ENCODE measurements at regions not wholly inside any gene's neighbourhood (a gene's known extent, or its start where the extent isn't known, plus 50 kb on each side); places are given as distances from the start of the nearest gene placed in this dataset.
"Not testable (repeated sequence)": the region's sequence is repeated elsewhere in the genome, so short reads cannot be mapped to it uniquely, and the experiment has no call there.

- no peaks in the 10 kb centered on the region for H3K36me3 ChIP-seq
- H3K27ac ChIP-seq = no peak overlapping the region
- TF ChIP-seq CTCF (IDR thresholded peaks at IDR 0.05) (no peak), POLR2A (IDR thresholded peaks at IDR 0.05) (no peak), POLR2AphosphoS5 (IDR thresholded peaks at IDR 0.05; ENCODE audit: insufficient read depth in 1 of 2, low read depth in 1 of 2) (no peak)
- H3K9me3 ChIP-seq = no peaks in the 10 kb centered on the region
- no peak for DNase-seq (ENCODE audit: extremely low spot score in 2 of 2)
- no peak overlapping the region for H3K4me3 ChIP-seq
- H3K27me3 ChIP-seq = no peaks in the 10 kb centered on the region
- intact Hi-C loops (cut with DNase I) = no loop called here
- H3K4me1 ChIP-seq = no peaks in the 10 kb centered on the region
Measured at GRCh38 chr21:28579986-28580550, 412.6 kb downstream of the LTN1 start.

GRCh38 chr21:28568692-28569091 lies 424.0 kb downstream of the LTN1 start:
- H3K4me3 ChIP-seq = no peak overlapping the region
- intact Hi-C loops (cut with DNase I) = no loop called here
- no peaks in the 10 kb centered on the region for H3K27me3 ChIP-seq

GRCh38 chr21:28563933-28564332 lies 428.7 kb downstream of the LTN1 start:
- H3K9me3 ChIP-seq; intact Hi-C loops (cut with DNase I); H3K4me3 ChIP-seq; H3K27me3 ChIP-seq; H3K27ac ChIP-seq; DNase-seq (ENCODE audit: extremely low spot score in 2 of 2); H3K36me3 ChIP-seq; H3K4me1 ChIP-seq: not testable (repeated sequence)

More at GRCh38 chr21:28568692-28569091, 424.0 kb downstream of the LTN1 start:
- no peaks in the 10 kb centered on the region for H3K4me1 ChIP-seq
- H3K36me3 ChIP-seq = no peaks in the 10 kb centered on the region
- no peak for DNase-seq (ENCODE audit: extremely low spot score in 2 of 2)
- TF ChIP-seq POLR2A (IDR thresholded peaks at IDR 0.05) = no peak
- no peak for TF ChIP-seq CTCF (IDR thresholded peaks at IDR 0.05)
- no peak for TF ChIP-seq POLR2AphosphoS5 (IDR thresholded peaks at IDR 0.05; ENCODE audit: insufficient read depth in 1 of 2, low read depth in 1 of 2)
- H3K9me3 ChIP-seq = no peaks in the 10 kb centered on the region
- H3K27ac ChIP-seq = no peak overlapping the region

- Histone ChIP-seq H3K9me3 (no peaks in the 10 kb centered on the region), H3K27me3 (no peaks in the 10 kb centered on the region), H3K4me1 (no peaks in the 10 kb centered on the region), H3K27ac (no peak overlapping the region), H3K36me3 (no peaks in the 10 kb centered on the region), H3K4me3 (no peak overlapping the region)
- TF ChIP-seq POLR2AphosphoS5 (IDR thresholded peaks at IDR 0.05; ENCODE audit: insufficient read depth in 1 of 2, low read depth in 1 of 2) (no peak), POLR2A (IDR thresholded peaks at IDR 0.05) (no peak), CTCF (IDR thresholded peaks at IDR 0.05) (no peak)
- no peak for DNase-seq (ENCODE audit: extremely low spot score in 2 of 2)
- intact Hi-C loops (cut with DNase I) = no loop called here
Measured at GRCh38 chr21:28561772-28562171, 430.9 kb downstream of the LTN1 start.

GRCh38 chr21:28554660-28555475 lies 437.8 kb downstream of the LTN1 start:
- Histone ChIP-seq H3K27me3 (no peaks in the 10 kb centered on the region), H3K36me3 (no peaks in the 10 kb centered on the region), H3K4me3 (no peak overlapping the region), H3K4me1 (peaks cover 13% of the 10 kb centered on the region), H3K9me3 (no peaks in the 10 kb centered on the region), H3K27ac (no peak overlapping the region)
- no peak for TF ChIP-seq CTCF (IDR thresholded peaks at IDR 0.05)
- no peak for TF ChIP-seq POLR2AphosphoS5 (IDR thresholded peaks at IDR 0.05; ENCODE audit: insufficient read depth in 1 of 2, low read depth in 1 of 2)
- TF ChIP-seq POLR2A (IDR thresholded peaks at IDR 0.05) = no peak
- intact Hi-C loops (cut with DNase I) = no loop called here
- no peak for DNase-seq (ENCODE audit: extremely low spot score in 2 of 2)

Measured in vagina (tissue), 2 donors.